Activated CD4-positive, alpha-beta T cell treated with anti-CD3 and anti-CD28 coated beads for 24 hours (primary cell): ENCODE measurements at regions not wholly inside any gene's neighbourhood (a gene's known extent, or its start where the extent isn't known, plus 50 kb on each side); places are given as distances from the start of the nearest gene placed in this dataset.

ENCODE experiments used
- DNase-seq, 2 donors: peaks; one replicate each; pipeline ENCODE4 v3.0.0-alpha.2; 2020; ENCODE audit warnings: low read depth in 2 of 2

GRCh38 chr6:54716877-54717276, 129.7 kb upstream of the FAM83B start:
- no peak for DNase-seq

GRCh38 chr6:54717849-54718455, 128.6 kb upstream of the FAM83B start:
- DNase-seq, result peak; percentile 16 to 40

- DNase-seq, result no peak
Observed at GRCh38 chr6:54718541-54719023, 128.0 kb upstream of the FAM83B start.

DNA sequence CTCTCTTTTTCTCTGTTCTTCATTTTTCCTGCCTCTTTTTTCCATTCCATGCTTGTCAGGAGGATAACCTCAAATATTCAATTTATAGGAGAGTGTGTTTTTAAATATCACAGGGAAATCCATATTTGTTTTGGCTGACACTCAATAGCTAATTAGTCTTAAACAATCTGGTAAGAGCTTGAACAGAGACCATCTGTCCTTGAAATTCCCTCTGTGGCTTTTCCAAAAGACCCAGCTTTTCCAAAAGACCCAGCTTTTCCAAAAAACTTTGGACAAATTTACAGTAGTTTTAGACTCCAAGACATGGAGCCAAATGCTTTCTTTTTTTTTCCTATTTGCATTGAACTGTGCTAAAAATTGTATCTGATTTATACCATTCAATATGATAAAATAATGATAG, 127.4 kb upstream of the FAM83B start:
- DNase-seq, result no peak

DNA sequence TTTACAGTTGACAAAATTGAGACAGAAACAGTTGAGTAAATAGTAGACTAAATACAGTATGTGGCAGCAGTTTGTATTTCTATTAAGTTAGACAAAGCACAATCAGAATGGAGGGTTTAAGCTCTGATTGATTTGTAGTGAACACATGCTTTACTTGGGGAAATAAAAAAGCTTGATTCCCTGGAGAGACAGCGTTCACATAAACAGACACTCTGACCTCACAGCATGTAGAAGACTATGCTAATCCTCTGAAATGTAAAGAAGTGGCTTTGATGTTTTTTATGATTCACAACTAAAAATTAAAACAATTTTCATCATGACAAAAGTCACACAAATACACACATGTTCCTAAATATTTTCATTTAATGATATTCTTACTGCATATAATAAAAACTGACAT, 126.9 kb upstream of the FAM83B start:
- DNase-seq, result no peak

GRCh38 chr6:54722328-54722727, 124.2 kb upstream of the FAM83B start:
- DNase-seq, result no peak

- no peak for DNase-seq
Observed at GRCh38 chr6:54729716-54730115, 116.9 kb upstream of the FAM83B start.

- DNase-seq, result no peak
Observed at GRCh38 chr6:54730767-54731630, 115.6 kb upstream of the FAM83B start.

DNA sequence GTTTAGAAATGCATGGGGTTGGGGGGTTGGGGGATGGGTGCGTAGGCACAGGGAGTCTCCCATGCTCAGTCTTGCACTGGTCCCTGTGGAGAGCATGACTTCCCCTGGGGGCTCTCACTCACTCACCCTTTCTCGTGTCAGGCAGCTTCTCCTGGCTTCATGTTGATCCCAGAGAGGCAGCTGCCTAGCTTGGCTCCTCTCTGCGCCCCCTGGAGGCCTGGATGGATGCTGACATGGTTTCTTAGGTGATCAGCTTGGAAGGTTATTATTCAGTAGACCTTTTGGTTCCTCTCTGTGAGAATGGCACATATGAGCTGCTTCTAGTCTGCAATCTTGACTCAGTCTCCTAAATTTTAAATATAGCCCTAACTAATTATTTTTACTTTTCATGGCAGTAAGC, 109.3 kb upstream of the FAM83B start:
- DNase-seq, result no peak

DNA sequence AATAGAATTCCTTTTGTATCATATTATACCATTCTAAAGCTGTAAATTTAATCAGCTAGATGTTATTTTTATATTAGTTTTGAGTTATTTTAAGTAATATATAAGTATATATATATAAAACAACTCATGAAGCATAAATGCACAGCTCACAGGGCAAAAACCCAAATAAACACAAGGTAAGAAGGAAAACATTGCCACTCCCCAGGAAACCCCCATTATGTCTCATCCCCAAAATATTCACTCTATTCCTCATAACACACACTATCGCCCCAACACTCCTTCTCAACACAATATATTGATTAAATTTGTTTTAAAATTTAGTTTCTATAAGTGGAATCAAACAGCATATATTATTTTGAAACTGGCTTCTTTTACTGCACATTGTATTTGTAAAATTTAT, 98.6 kb upstream of the FAM83B start:
- DNase-seq, result no peak

GRCh38 chr6:54754406-54754805, 92.2 kb upstream of the FAM83B start:
- DNase-seq, result no peak

DNA sequence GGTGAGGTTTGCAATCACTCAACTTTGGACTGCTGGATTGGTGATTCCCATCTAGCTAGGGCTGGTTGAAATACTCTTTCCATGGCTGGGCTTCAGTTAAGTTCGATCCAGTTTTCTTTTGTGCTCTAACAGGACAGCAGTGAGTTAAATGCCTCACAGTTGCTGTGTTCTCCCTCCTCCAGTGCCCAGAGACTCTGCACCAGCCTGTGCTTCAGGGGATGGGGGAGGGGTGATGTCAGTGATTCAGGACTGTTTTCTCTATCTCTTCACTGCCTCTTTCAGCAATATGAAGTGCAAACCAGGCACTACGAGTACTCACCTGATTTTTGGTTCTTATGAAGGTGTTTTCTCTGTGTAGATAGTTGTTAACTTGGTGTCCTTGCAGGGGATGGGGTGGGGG, 88.2 kb upstream of the FAM83B start:
- DNase-seq, result no peak

DNA sequence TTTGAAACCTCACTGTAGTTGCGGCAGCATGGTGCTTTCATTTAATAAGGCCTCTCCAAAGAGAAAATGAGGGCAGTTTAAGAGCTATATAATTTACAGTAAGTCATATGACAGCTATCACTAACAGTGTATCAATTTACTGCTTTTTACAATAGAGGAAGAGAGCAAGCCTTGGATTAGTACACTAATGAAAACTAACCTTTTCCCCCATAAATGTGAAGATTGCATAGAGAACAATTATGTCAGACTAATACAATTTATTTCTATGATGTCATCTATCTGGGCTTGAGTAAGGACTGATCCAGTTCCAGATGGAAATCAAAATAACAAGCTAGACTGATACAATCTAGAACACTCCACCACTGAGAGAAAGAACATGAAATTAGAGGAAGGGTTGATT, 78.1 kb upstream of the FAM83B start:
- no peak for DNase-seq

GRCh38 chr6:54770328-54770727, 76.2 kb upstream of the FAM83B start:
- DNase-seq, result no peak

GRCh38 chr6:54771968-54772367, 74.6 kb upstream of the FAM83B start:
- no peak for DNase-seq

DNA sequence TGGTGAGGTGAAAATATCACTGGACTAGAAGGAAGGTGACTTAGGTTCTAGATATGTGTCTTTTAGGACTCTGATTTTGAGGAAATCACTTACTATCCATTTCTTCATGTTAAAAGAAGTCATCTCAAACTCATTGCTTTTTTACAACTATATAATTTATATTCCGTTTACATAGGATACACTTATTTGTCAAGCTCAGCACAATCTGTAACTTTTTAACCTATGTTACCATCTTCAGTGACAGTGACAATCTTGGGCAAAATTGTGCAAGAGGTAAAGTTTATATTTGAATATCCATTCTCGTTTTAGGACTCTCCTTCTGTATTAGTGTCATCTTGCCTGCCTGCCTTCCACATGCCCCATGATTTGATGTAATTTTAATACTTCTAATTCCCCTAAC, 74.0 kb upstream of the FAM83B start:
- no peak for DNase-seq

DNA sequence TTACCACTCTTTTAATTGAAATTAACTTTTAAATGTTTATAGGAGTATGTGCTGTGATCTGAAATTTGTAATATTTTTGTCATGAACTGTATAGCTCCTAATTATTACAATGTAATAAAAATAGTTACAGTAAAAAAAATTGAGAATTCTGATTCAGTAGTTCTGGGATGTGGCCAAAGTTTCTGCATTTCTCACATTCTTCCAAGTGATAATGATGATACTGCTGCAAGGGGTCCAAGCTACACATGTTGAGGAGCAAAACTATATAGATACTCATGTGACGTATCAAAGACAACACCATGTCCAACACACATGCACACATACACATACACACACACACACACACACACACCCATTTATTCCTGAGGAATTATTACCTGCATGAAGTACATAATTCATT, 71.0 kb upstream of the FAM83B start:
- no peak for DNase-seq

GRCh38 chr6:54776891-54777290, 69.7 kb upstream of the FAM83B start:
- DNase-seq, result no peak

- no peak for DNase-seq
Observed at GRCh38 chr6:54778731-54779130, 67.8 kb upstream of the FAM83B start.

- DNase-seq, result no peak
Observed at GRCh38 chr6:54784011-54784410, 62.6 kb upstream of the FAM83B start.

DNA sequence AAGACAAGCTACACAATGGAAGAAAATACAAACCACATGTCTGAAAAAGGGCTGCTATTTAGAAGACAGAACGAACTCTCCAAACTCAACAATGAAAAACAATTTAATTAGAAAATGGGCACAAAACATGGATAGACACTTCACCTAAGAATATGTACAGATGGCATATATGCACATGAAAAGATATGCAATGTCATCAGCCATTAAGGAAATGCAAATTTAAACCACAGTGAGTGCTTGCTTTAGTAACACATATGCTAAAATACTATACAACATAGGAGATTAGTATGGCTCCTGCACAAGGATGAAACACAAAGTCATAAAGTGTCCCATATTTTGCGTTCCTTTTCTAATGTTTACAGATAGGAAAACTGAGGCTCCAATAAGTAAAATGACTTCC, 60.4 kb upstream of the FAM83B start:
- no peak for DNase-seq

DNA sequence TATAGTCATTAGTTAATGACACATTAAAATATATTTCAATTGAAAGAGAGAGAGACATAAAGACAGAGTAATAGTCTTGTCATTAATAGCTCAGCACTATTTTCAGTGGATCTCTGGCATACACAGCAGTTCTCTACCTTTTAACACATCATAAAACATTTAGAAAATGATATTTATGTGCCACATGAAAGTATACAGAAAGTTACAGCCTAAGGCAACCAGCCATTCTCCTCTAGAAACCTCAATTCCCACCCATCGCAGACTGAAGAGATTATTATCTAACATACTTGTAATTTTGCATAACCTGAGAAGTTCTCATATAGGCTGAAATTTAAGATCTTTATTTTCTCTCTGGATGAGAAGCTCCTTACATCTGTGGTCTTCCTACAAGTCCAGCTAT, 58.7 kb upstream of the FAM83B start:
- DNase-seq, result no peak
